GM21576 (cell line): ENCODE measurements at regions not wholly inside any gene's neighbourhood (a gene's known extent, or its start where the extent isn't known, plus 50 kb on each side); places are given as distances from the start of the nearest gene placed in this dataset.
"Not testable (repeated sequence)": the region's sequence is repeated elsewhere in the genome, so short reads cannot be mapped to it uniquely, and the experiment has no call there.

Experiments
- ATAC-seq: cut with Tn5 transposase; IDR thresholded peaks from one replicate; pipeline ENCODE4 v1.9.1; 2021; ENCODE audit warnings: mild to moderate bottlenecking, moderate library complexity; ENCODE audit not compliant: unreplicated experiment

DNA sequence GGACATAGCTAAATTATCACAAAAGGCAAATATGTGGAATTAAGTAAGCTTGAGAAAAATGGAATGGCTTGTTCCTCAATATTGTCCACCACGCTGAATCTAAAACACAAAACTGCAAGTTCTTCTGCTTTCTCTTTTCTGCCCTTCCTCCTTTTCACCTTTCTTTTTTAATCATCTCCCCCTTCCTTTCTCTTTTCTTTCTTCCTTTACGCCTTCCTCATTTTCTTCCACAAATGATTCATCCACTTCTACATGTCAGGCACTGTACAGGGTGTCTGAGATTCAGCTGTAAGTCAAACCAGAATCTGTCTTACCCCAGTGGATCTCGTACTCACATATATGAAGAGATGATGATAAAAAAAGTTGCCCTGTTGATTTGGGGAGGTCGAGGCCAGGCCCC, 1182.5 kb downstream of the MRPL39 start:
- no peak for ATAC-seq

DNA sequence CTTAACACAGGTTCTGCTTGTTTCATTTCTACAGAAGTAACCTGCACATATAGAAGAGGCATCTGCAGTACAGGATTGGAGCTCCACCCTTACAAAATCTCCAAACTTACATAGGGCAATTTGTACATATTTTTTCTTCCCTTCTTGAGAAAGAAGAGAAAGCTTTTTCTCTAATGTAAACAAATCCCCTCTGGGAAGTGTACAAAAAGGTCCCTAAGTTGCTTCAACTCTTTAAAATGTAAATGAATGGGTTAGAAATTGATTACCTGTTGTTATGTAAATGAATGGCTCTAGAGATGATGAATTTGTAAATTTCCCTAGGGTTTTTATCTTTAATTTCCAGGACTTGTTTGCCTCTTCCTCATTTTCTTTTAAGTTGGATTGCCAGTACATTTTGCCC, 1183.7 kb downstream of the MRPL39 start:
- no peak for ATAC-seq

- no peak for ATAC-seq
These were observed 1186.6 kb downstream of the MRPL39 start for GRCh38 chr21:24420689-24421088.

DNA sequence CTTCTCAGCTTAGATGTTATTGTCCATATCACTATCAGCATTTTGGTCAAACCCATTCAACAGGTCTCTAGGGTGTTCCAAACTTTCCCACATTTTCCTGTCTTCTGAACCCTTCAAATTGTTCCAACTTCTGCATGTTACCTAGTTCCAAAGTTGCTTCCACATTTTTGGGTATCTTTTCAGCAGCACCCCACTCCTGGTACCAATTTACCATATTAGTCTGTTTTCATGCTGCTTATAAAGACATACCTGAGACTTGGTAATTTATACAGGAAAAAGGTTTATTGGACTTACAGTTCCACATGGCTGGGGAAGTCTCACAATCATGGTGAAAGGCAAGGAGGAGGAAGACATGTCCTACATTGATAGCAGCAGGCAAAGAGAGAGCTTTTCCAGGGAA, 1187.6 kb downstream of the MRPL39 start:
- not testable (repeated sequence) for ATAC-seq

GRCh38 chr21:24418671-24419070, 1188.6 kb downstream of the MRPL39 start:
- no peak for ATAC-seq

GRCh38 chr21:24411429-24411828, 1195.9 kb downstream of the MRPL39 start:
- no peak for ATAC-seq

DNA sequence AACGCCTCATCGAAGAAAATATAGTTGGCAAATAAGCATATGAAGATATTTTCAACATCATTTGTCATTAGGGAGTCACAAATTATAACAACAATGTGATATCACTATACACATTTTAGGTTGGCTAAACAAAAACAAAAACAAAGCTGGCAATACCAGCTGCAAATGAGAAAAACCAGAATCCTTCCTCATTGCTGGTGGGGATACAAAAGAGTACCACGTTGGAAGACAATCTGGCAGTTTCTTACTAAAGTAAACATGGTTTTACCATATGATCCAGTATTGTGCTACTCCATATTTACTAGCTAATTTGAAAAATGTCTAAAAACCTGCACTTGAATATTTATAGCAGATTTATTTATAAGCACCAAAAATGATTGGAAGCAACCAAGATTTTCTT, 1204.1 kb downstream of the MRPL39 start:
- ATAC-seq: no peak

DNA sequence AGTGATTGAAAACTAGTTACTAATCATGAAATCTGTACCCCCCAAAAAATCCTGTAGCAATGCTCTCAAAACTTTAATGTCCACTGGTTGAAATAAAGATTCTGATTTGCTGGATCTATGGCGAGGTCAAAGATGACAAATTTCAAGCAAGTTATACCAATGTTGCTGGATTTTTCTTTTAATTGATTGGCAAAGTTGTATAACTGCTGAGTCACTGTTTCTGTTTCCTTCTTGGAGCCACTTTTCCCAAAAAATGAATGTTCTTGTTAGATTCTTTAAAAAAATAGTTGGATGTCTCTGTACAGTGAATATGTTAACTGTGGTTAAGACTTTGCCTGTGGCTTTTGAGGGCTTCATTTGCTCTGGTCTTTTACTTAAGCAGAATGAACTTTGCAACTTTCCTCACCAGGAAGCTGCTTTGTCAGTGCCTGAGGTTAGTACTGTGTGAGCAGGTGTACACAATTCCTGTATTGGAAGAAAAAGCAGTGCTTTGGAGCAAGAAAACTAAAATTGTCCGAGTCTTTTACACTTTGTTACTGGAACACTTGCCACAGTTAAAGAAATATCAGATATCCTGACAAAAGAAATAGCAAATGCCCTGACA, 1211.9 kb downstream of the MRPL39 start:
- no peak for ATAC-seq

DNA sequence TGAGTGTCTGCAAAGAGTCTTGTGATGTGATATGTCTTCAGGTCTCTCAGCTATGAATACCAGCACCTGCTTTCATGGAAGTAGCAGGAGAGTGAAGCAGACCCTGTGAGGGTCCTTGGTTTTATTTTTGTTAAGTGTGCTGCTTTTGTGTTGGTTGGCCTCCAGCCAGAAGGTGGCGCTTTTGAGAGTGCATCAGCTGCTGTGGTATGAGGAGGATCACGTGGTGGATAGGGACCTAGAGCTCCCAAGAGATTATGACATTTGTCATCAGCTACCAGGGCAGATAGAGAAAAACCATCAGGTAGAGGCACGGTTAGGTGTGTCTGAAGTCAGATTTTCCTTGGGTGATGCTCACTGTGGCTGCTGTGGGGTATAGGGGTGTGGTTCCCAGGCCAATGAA, 1232.1 kb downstream of the MRPL39 start:
- peak; percentile 55 for ATAC-seq

DNA sequence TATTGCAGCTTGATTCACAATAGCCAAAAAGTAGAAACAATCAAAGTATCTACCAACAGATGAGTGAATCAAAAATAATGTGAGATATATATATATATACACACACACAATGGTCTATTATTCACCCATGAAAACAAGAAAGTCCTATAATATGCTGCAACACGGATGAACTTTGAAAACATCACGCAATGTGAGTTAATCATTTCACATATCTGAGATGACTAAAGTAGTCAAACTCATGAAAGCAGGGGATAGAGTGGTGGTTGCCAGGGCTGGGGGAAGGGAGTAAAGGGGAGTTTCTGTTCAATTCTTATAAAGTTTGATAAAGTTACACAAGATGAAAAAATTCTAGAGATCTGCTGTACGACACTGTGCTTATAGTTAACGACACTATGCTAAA, 1234.8 kb downstream of the MRPL39 start:
- no peak for ATAC-seq

GRCh38 chr21:24369746-24370145, 1237.5 kb downstream of the MRPL39 start:
- no peak for ATAC-seq

DNA sequence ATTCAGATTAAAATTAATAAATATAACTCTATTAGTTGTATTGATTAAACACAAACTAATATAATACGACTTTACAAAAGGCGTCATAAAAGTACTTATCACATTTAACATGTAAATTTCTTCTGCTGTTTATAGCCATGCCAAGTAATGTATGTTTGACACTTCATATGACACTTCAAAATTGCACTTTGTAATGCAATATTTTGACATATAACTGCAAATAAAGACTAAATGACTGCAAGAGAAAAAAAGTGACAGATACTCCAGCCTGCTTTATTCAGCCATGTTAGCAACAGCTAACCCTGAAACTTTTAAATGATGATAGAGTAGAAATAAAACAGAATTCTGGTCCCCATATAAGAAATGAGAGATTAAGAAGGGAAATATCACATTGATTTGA, 1238.0 kb downstream of the MRPL39 start:
- no peak for ATAC-seq

- no peak for ATAC-seq
These were observed 1239.3 kb downstream of the MRPL39 start for GRCh38 chr21:24367936-24368335.

DNA sequence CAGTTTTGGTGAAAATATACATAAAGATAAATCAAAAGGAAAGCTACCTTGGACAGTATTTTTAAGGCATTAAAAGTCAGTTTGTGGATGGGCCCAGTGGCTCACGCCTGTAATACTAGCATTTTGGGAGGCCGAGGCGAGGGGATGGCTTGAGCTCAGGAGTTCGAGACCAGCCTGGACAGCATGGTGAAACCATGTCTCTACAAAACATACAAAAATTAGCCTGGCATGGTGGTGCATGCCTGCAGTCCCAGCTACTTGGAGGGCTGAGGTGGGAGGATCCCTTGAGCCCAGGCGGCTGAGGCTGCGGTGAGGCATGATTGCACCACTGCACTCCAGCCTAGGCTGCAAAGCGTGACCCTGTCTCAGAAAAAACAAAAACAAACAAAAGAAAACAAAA, 1253.8 kb downstream of the MRPL39 start:
- no peak for ATAC-seq

DNA sequence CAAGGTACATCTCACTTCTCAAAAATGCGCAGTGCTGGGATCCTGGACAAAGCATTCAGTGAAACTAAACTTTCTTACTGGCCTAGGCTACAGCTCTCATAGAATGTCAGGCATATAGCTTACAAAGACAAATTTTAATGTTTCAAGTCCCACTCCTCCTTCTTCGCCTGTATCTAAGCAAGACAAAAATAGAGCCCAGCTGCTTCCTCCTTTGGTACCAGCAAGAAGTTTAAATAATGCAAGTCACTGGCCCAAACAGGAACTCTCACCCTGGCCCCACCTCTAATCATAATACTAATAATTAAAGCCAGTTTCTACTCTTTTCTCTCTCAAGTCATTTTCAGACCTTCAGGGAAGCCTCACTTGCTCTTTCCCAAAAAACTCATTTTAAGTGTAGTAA, 1267.9 kb downstream of the MRPL39 start:
- no peak for ATAC-seq

DNA sequence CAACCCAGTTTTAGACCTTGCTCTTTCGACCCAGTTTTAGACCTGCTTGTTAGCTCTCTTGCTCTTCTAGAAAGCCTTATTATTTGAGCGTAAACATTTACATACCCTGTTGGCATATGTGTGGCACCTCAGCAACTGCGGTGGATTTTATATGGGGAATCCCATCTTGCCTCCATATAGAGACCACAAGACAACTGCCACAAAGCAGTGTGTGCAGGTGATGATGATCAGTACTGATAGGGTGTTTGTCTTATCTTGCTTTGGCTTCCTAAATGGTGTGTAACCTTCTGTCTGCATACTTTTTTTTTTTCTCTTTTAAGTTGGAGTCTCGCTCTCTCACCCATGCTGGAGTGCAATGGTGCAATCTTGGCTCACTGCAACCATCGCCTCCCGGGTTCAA, 1270.8 kb downstream of the MRPL39 start:
- ATAC-seq: no peak

- no peak for ATAC-seq
These were observed 1283.7 kb downstream of the MRPL39 start for GRCh38 chr21:24323536-24323935.

- ATAC-seq: no peak
These were observed 1290.9 kb downstream of the MRPL39 start for GRCh38 chr21:24316277-24316922.

- ATAC-seq: no peak
These were observed 1296.5 kb downstream of the MRPL39 start for GRCh38 chr21:24310788-24311187.

- ATAC-seq: no peak
These were observed 1299.1 kb downstream of the MRPL39 start for GRCh38 chr21:24308183-24308582.

GRCh38 chr21:24302400-24302799, 1304.9 kb downstream of the MRPL39 start:
- ATAC-seq: no peak

GRCh38 chr21:24298040-24298439, 1309.2 kb downstream of the MRPL39 start:
- no peak for ATAC-seq

GRCh38 chr21:24294171-24294570, 1313.1 kb downstream of the MRPL39 start:
- ATAC-seq: no peak
